GM18505 (cell line): ENCODE measurements at regions not wholly inside any gene's neighbourhood (a gene's known extent, or its start where the extent isn't known, plus 50 kb on each side); places are given as distances from the start of the nearest gene placed in this dataset.
"Not testable (repeated sequence)": the region's sequence is repeated elsewhere in the genome, so short reads cannot be mapped to it uniquely, and the experiment has no call there.

Source experiments
- ATAC-seq: cut with Tn5 transposase; IDR thresholded peaks from one replicate; pipeline ENCODE4 v1.9.1; 2021; ENCODE audit not compliant: unreplicated experiment
- POLR2A ChIP-seq: IDR thresholded peaks from 4 replicates; pipeline ENCODE4 v1.6.1; 2011; ENCODE audit warnings: borderline replicate concordance; ENCODE audit not compliant: insufficient read depth, insufficient read length; ENCODE audit errors: extremely low read depth

GRCh38 chr3:191624299-191624698, 163.3 kb downstream of the PYDC2 start:
- no peak for TF ChIP-seq POLR2A

GRCh38 chr3:191627064-191627463, 166.1 kb downstream of the PYDC2 start:
- no peak for ATAC-seq
- no peak for TF ChIP-seq POLR2A

More at GRCh38 chr3:191624299-191624698, 163.3 kb downstream of the PYDC2 start:
- no peak for ATAC-seq

GRCh38 chr3:191628571-191628970, 167.6 kb downstream of the PYDC2 start:
- no peak for ATAC-seq
- TF ChIP-seq POLR2A = no peak

GRCh38 chr3:191631496-191631895, 170.5 kb downstream of the PYDC2 start:
- no peak for TF ChIP-seq POLR2A
- ATAC-seq = no peak

- ATAC-seq = no peak
- TF ChIP-seq POLR2A = no peak
These were observed 173.9 kb downstream of the PYDC2 start for GRCh38 chr3:191634902-191635301.

- no peak for ATAC-seq
- TF ChIP-seq POLR2A = no peak
These were observed 176.6 kb downstream of the PYDC2 start for GRCh38 chr3:191637611-191638010.

- ATAC-seq = no peak
- TF ChIP-seq POLR2A = no peak
These were observed 180.8 kb downstream of the PYDC2 start for GRCh38 chr3:191641789-191642188.

GRCh38 chr3:191644291-191644690, 183.3 kb downstream of the PYDC2 start:
- TF ChIP-seq POLR2A = no peak
- ATAC-seq = no peak

GRCh38 chr3:191646242-191646641, 185.3 kb downstream of the PYDC2 start:
- no peak for TF ChIP-seq POLR2A
- no peak for ATAC-seq

GRCh38 chr3:191648787-191649186, 187.8 kb downstream of the PYDC2 start:
- no peak for TF ChIP-seq POLR2A
- no peak for ATAC-seq

GRCh38 chr3:191649626-191650025, 188.7 kb downstream of the PYDC2 start:
- no peak for TF ChIP-seq POLR2A
- ATAC-seq = no peak

- not testable (repeated sequence) for ATAC-seq
These were observed 197.9 kb downstream of the PYDC2 start for GRCh38 chr3:191658781-191659419.

GRCh38 chr3:191662150-191662549, 201.2 kb downstream of the PYDC2 start:
- not testable (repeated sequence) for ATAC-seq

GRCh38 chr3:191680989-191681597, 220.1 kb downstream of the PYDC2 start:
- TF ChIP-seq POLR2A = no peak
- ATAC-seq = no peak

GRCh38 chr3:191682961-191683360, 222.0 kb downstream of the PYDC2 start:
- TF ChIP-seq POLR2A = no peak
- no peak for ATAC-seq
